ENCODE measurements at regions not wholly inside any gene's neighbourhood (a gene's known extent, or its start where the extent isn't known, plus 50 kb on each side); places are given as distances from the start of the nearest gene placed in this dataset.

DNA sequence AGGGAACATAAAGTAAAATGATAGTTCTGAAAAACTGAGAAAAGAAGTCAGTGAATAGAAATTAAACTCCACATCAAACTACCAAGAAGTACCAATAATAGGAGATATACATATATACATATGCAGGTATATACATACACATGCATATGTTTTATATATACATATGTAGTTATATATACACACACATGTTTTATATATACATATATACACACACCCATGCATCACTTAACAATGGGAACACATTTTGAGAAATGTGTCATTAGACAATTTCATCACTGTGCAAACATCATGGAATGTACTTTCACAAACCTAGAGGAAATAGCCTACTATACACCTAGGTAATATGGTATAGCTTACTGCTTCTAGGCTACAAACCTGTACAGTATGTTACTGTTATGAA is 626.8 kb upstream of the PCDH9 start:
- no peak overlapping the region for H3K27ac ChIP-seq (replicated peaks; ENCODE audit: low read length)
- no peak overlapping the region for H2BK5ac ChIP-seq (ENCODE audit: low read length)

DNA sequence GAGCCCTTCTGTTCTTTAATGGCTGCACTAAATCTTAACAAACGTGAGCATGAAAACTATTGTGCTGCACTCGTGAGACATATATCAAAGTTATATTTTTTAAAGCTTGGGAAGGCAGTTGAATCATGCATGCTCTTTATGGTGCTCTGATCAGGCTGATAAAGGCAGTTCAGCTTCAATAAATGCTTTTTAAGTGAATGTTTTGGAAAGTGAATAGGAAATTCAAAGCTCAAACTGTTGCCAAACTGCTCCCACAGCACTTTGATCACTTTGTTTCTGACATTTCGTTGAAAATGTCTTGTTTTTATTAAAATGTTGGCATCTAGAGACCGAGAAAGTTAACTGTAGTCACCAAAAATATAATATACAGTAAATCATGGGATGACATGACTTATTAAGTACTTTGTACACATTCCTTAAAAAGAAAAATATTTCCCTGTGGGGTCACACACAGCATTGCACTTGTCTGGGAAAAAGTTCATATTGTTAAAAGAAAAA is 625.7 kb upstream of the PCDH9 start:
- H3K4me3 ChIP-seq (ENCODE audit: low read length in 2 of 2): no peak overlapping the region
- no peak overlapping the region for H3K27ac ChIP-seq (replicated peaks; ENCODE audit: low read length)
- H2BK120ac ChIP-seq (ENCODE audit: low read depth, low read length): no peak overlapping the region
- H3K4me2 ChIP-seq (ENCODE audit: insufficient read depth, low read length, poor library complexity, severe bottlenecking): no peak overlapping the region
- no peak overlapping the region for H4K8ac ChIP-seq (ENCODE audit: low read depth, low read length)
- H3K36me3 ChIP-seq (replicated peaks in 1 of 2; ENCODE audit: control insufficient read depth in 2 of 2, insufficient read depth in 2 of 2, low read length in 2 of 2): no peaks in the 10 kb centered on the region
- no peak for DNase-seq (ENCODE audit: low spot score)
- no peak overlapping the region for H3K18ac ChIP-seq (ENCODE audit: low read length)
- H2BK12ac ChIP-seq (ENCODE audit: low read length): no peak overlapping the region
- H4K91ac ChIP-seq (ENCODE audit: low read depth, low read length, poor library complexity): no peak overlapping the region
- no peak overlapping the region for H3K9ac ChIP-seq (ENCODE audit: low read depth, low read length, poor library complexity)
- no CpG with 5 or more reads among the region's 4 CpGs for WGBS, 2 donors (ENCODE audit: extremely low coverage in 2 of 2, insufficient read length in 2 of 2, insufficient replicate concordance in 1 of 2)
- no peak overlapping the region for H2BK15ac ChIP-seq (ENCODE audit: low read length)
- H3K4me1 ChIP-seq (ENCODE audit: control insufficient read depth in 2 of 2, insufficient read depth in 1 of 2, low read depth in 1 of 2, low read length in 2 of 2): no peaks in the 10 kb centered on the region
- no peak overlapping the region for H3K4ac ChIP-seq (ENCODE audit: low read length)
- H3K9me3 ChIP-seq (replicated peaks in 1 of 2; ENCODE audit: control insufficient read depth in 2 of 2, insufficient read depth in 1 of 2, low read depth in 1 of 2, low read length in 2 of 2): peaks cover 0 to 2% of the 10 kb centered on the region in 2 donors
- H3K27me3 ChIP-seq (ENCODE audit: control insufficient read depth in 3 of 3, insufficient read depth in 3 of 3, low read depth in 1 of 3, low read length in 3 of 3): no peaks in the 10 kb centered on the region
- peak overlapping the region; percentile 57 for H2AFZ ChIP-seq (ENCODE audit: low read length)
- H2BK5ac ChIP-seq (ENCODE audit: low read length): no peak overlapping the region
- H2AK5ac ChIP-seq (ENCODE audit: low read depth, low read length): no peak overlapping the region
- no peak overlapping the region for H3K14ac ChIP-seq (ENCODE audit: low read length)
- H3K23ac ChIP-seq (ENCODE audit: low read depth, low read length, poor library complexity): no peak overlapping the region
- H3K79me1 ChIP-seq (ENCODE audit: low read depth, low read length): no peaks in the 10 kb centered on the region

More for the DNA sequence above, 626.8 kb upstream of the PCDH9 start:
- Histone ChIP-seq H2BK15ac (ENCODE audit: low read length) (no peak overlapping the region), H4K91ac (ENCODE audit: low read depth, low read length, poor library complexity) (no peak overlapping the region), H3K9me3 (replicated peaks in 1 of 2; ENCODE audit: control insufficient read depth in 2 of 2, insufficient read depth in 1 of 2, low read depth in 1 of 2, low read length in 2 of 2) (peaks cover 0 to 2% of the 10 kb centered on the region in 2 donors), H2AFZ (ENCODE audit: low read length) (no peak overlapping the region), H3K27me3 (ENCODE audit: control insufficient read depth in 3 of 3, insufficient read depth in 3 of 3, low read depth in 1 of 3, low read length in 3 of 3) (no peaks in the 10 kb centered on the region), H4K8ac (ENCODE audit: low read depth, low read length) (no peak overlapping the region), H3K4me2 (ENCODE audit: insufficient read depth, low read length, poor library complexity, severe bottlenecking) (no peak overlapping the region), H3K79me1 (ENCODE audit: low read depth, low read length) (no peaks in the 10 kb centered on the region), H2BK12ac (ENCODE audit: low read length) (no peak overlapping the region), H2AK5ac (ENCODE audit: low read depth, low read length) (no peak overlapping the region), H3K9ac (ENCODE audit: low read depth, low read length, poor library complexity) (no peak overlapping the region), H3K36me3 (replicated peaks in 1 of 2; ENCODE audit: control insufficient read depth in 2 of 2, insufficient read depth in 2 of 2, low read length in 2 of 2) (no peaks in the 10 kb centered on the region), H3K18ac (ENCODE audit: low read length) (no peak overlapping the region), H3K14ac (ENCODE audit: low read length) (no peak overlapping the region), H3K23ac (ENCODE audit: low read depth, low read length, poor library complexity) (no peak overlapping the region), H2BK120ac (ENCODE audit: low read depth, low read length) (no peak overlapping the region), H3K4me3 (ENCODE audit: low read length in 2 of 2) (no peak overlapping the region), H3K4ac (ENCODE audit: low read length) (no peak overlapping the region), H3K4me1 (ENCODE audit: control insufficient read depth in 2 of 2, insufficient read depth in 1 of 2, low read depth in 1 of 2, low read length in 2 of 2) (no peaks in the 10 kb centered on the region)
- no peak for DNase-seq (ENCODE audit: low spot score)

DNA sequence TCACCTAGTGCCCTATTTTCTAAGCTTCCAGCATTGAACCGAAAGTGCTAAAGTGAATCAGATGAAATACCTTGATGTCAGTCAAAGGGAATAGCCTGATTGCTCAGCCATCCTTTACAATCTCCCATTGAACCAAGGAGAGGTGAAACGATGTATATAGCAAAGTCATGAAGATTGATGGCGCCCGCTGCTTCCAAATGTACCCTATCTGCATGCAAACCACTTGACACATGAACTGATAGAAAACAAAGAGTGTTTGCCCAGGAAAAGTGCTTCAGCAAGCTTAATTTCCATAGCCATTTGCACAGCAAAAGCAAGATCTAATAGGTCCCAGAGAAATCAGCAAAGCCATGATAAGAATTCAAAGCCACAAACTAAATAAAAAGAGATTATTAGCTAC is 624.9 kb upstream of the PCDH9 start:
- Histone ChIP-seq H2AK5ac (ENCODE audit: low read depth, low read length) (no peak overlapping the region), H3K79me1 (ENCODE audit: low read depth, low read length) (no peaks in the 10 kb centered on the region), H3K4me2 (ENCODE audit: insufficient read depth, low read length, poor library complexity, severe bottlenecking) (no peak overlapping the region), H2BK5ac (ENCODE audit: low read length) (no peak overlapping the region), H3K9me3 (replicated peaks in 1 of 2; ENCODE audit: control insufficient read depth in 2 of 2, insufficient read depth in 1 of 2, low read depth in 1 of 2, low read length in 2 of 2) (peaks cover 0 to 2% of the 10 kb centered on the region in 2 donors), H3K4ac (ENCODE audit: low read length) (no peak overlapping the region), H3K14ac (ENCODE audit: low read length) (no peak overlapping the region), H2BK12ac (ENCODE audit: low read length) (no peak overlapping the region), H3K27ac (replicated peaks; ENCODE audit: low read length) (no peak overlapping the region), H2BK15ac (ENCODE audit: low read length) (no peak overlapping the region), H2BK120ac (ENCODE audit: low read depth, low read length) (no peak overlapping the region), H3K23ac (ENCODE audit: low read depth, low read length, poor library complexity) (no peak overlapping the region), H3K18ac (ENCODE audit: low read length) (no peak overlapping the region), H3K27me3 (ENCODE audit: control insufficient read depth in 3 of 3, insufficient read depth in 3 of 3, low read depth in 1 of 3, low read length in 3 of 3) (no peaks in the 10 kb centered on the region), H3K4me3 (ENCODE audit: low read length in 2 of 2) (no peak overlapping the region), H3K9ac (ENCODE audit: low read depth, low read length, poor library complexity) (no peak overlapping the region), H3K4me1 (ENCODE audit: control insufficient read depth in 2 of 2, insufficient read depth in 1 of 2, low read depth in 1 of 2, low read length in 2 of 2) (no peaks in the 10 kb centered on the region), H4K8ac (ENCODE audit: low read depth, low read length) (no peak overlapping the region), H2AFZ (ENCODE audit: low read length) (no peak overlapping the region), H3K36me3 (replicated peaks in 1 of 2; ENCODE audit: control insufficient read depth in 2 of 2, insufficient read depth in 2 of 2, low read length in 2 of 2) (no peaks in the 10 kb centered on the region), H4K91ac (ENCODE audit: low read depth, low read length, poor library complexity) (no peak overlapping the region)
- DNase-seq (ENCODE audit: low spot score): no peak
- WGBS, 2 donors (ENCODE audit: extremely low coverage in 2 of 2, insufficient read length in 2 of 2, insufficient replicate concordance in 1 of 2): no CpG with 5 or more reads among the region's 4 CpGs

DNA sequence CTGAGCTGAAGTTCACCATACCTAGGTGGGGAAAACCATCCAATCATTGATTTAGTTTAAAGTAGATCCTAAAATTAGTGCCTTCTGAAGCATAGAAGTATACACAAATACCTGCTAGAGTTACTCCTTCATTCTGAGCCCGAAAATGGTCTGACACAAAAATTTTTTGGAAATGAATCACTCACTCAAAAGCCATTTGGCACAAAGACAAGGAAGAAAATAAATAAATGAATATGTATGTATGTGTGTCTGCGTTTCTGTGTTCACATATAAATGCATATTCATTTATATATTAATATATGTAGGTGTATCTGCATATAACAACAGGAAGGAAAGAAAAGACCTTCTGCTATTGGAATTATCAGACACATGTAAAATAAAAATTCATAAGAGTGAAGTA is 614.4 kb upstream of the PCDH9 start:
- Histone ChIP-seq H3K79me1 (ENCODE audit: low read depth, low read length) (no peaks in the 10 kb centered on the region), H3K4me2 (ENCODE audit: insufficient read depth, low read length, poor library complexity, severe bottlenecking) (no peak overlapping the region), H3K9me3 (replicated peaks in 1 of 2; ENCODE audit: control insufficient read depth in 2 of 2, insufficient read depth in 1 of 2, low read depth in 1 of 2, low read length in 2 of 2) (peaks cover 4% of the 10 kb centered on the region in 2 donors), H3K4me3 (ENCODE audit: low read length in 2 of 2) (no peak overlapping the region), H3K14ac (ENCODE audit: low read length) (no peak overlapping the region), H3K27me3 (ENCODE audit: control insufficient read depth in 3 of 3, insufficient read depth in 3 of 3, low read depth in 1 of 3, low read length in 3 of 3) (no peaks in the 10 kb centered on the region), H2BK15ac (ENCODE audit: low read length) (no peak overlapping the region), H2BK120ac (ENCODE audit: low read depth, low read length) (no peak overlapping the region), H2AK5ac (ENCODE audit: low read depth, low read length) (no peak overlapping the region), H3K36me3 (replicated peaks in 1 of 2; ENCODE audit: control insufficient read depth in 2 of 2, insufficient read depth in 2 of 2, low read length in 2 of 2) (no peaks in the 10 kb centered on the region), H3K9ac (ENCODE audit: low read depth, low read length, poor library complexity) (no peak overlapping the region), H2BK12ac (ENCODE audit: low read length) (no peak overlapping the region), H4K91ac (ENCODE audit: low read depth, low read length, poor library complexity) (no peak overlapping the region), H4K8ac (ENCODE audit: low read depth, low read length) (no peak overlapping the region), H3K18ac (ENCODE audit: low read length) (no peak overlapping the region), H2AFZ (ENCODE audit: low read length) (no peak overlapping the region), H3K4ac (ENCODE audit: low read length) (no peak overlapping the region), H3K4me1 (ENCODE audit: control insufficient read depth in 2 of 2, insufficient read depth in 1 of 2, low read depth in 1 of 2, low read length in 2 of 2) (no peaks in the 10 kb centered on the region), H3K27ac (replicated peaks; ENCODE audit: low read length) (no peak overlapping the region), H2BK5ac (ENCODE audit: low read length) (no peak overlapping the region), H3K23ac (ENCODE audit: low read depth, low read length, poor library complexity) (no peak overlapping the region)
- no peak for DNase-seq (ENCODE audit: low spot score)
- no CpG with 5 or more reads among the region's 2 CpGs for WGBS, 2 donors (ENCODE audit: extremely low coverage in 2 of 2, insufficient read length in 2 of 2, insufficient replicate concordance in 1 of 2)
